HCT116 (cell line): ENCODE measurements at regions not wholly inside any gene's neighbourhood (a gene's known extent, or its start where the extent isn't known, plus 50 kb on each side); places are given as distances from the start of the nearest gene placed in this dataset.

Source experiments
- ATAC-seq: fragments of 200-7000 bp; cut with Tn5 transposase; 2 replicates; pipeline ENCODE4 v1.9.1; 2020; ENCODE audit warnings: mild to moderate bottlenecking, moderate library complexity
- BruUV-seq: library from RNA; stranded (reverse); fragments of 400-500 nt; replicated peaks from 2 replicates; lab custom pipeline; 2021; lab: Mats Ljungman, UMichigan
- CTCF ChIA-PET: fragments of 300-600 bp; sonication (Branson Sonifier 250); formaldehyde crosslinking; loops from one replicate; lab custom pipeline; 2021; ENCODE audit warnings: antibody characterized with exemption; lab: Charles Lee
- POLR2A ChIA-PET: fragments of 300-600, 350-600 bp; sonication (Branson Sonifier 250); formaldehyde crosslinking; loops from one replicate; lab custom pipeline; 2021; ENCODE audit warnings: antibody characterized with exemption; lab: Charles Lee
- RAD21 ChIA-PET, 2 experiments: fragments of 300-600 bp; sonication (Branson Sonifier 250); formaldehyde crosslinking; loops; one replicate each; lab custom pipeline; 2023; ENCODE audit warnings: low total read pairs in 2 of 2; ENCODE audit not compliant: uncharacterized antibody in 2 of 2, unreplicated experiment in 2 of 2, low non-redundant PET in 1 of 2; lab: Charles Lee
- DNase-seq: peaks from one replicate; pipeline ENCODE4 v3.0.0-alpha.2; 2010; ENCODE audit warnings: low read depth, low spot score
- H2AFZ ChIP-seq: fragments of 200-600 bp; shearing (Covaris generic), sonication (generic); 2 replicates; pipeline ENCODE4 v1.6.1; 2017; ENCODE audit warnings: low read depth, mixed run types, mixed read lengths, antibody characterized with exemption, low read length; ENCODE audit not compliant: poor library complexity, severe bottlenecking
- H3K27ac ChIP-seq: 2 replicates; pipeline ENCODE4 v1.5.1; 2012; ENCODE audit warnings: low read depth, low read length
- H3K27me3 ChIP-seq: fragments of 200-600 bp; sonication (generic); 2 replicates; pipeline ENCODE4 v1.6.1; 2016; ENCODE audit warnings: mixed run types, low read length, mixed read lengths; ENCODE audit not compliant: insufficient read depth
- H3K36me3 ChIP-seq, 2 experiments: fragments of 200-500 bp in 1 of 2; fragments of 200-600 bp in 1 of 2; sonication (Bioruptor generic) in 1 of 2; sonication (generic) in 1 of 2; 2 replicates each; pipeline versions ENCODE4 v1.5.1 to v1.6.1; 2014 to 2016; ENCODE audit warnings: low read length in 2 of 2, inconsistent platforms in 1 of 2, mixed read lengths in 1 of 2, mixed run types in 1 of 2; ENCODE audit not compliant: insufficient read depth in 2 of 2, control insufficient read depth in 1 of 2
- H3K4me1 ChIP-seq, 2 experiments: fragments of 200-600 bp in 1 of 2; sonication (generic) in 1 of 2; 2 replicates each; pipeline versions ENCODE4 v1.5.1 to v1.6.1; 2012 to 2017; ENCODE audit warnings: low read length in 2 of 2, inconsistent platforms in 1 of 2, mild to moderate bottlenecking in 1 of 2, mixed read lengths in 1 of 2, mixed run types in 1 of 2, moderate library complexity in 1 of 2; ENCODE audit not compliant: insufficient read depth in 2 of 2, control insufficient read depth in 1 of 2
- H3K4me2 ChIP-seq: fragments of 200-600 bp; sonication (generic); 2 replicates; pipeline ENCODE4 v1.6.1; 2017; ENCODE audit warnings: mixed run types, low read length, mixed read lengths
- H3K4me3 ChIP-seq, 2 experiments: fragments of 200-600 bp in 1 of 2; sonication (generic) in 1 of 2; replicated peaks in 1 of 2; 2 replicates each; pipeline ENCODE4 v1.5.1; 2011 to 2016; ENCODE audit warnings: low read length in 2 of 2, control low read depth in 1 of 2, low read depth in 1 of 2, mild to moderate bottlenecking in 1 of 2, mixed read lengths in 1 of 2, mixed run types in 1 of 2
- H3K79me2 ChIP-seq: fragments of 200-600 bp; sonication (generic); 2 replicates; pipeline ENCODE4 v1.6.1; 2017; ENCODE audit warnings: mild to moderate bottlenecking, mixed run types, low read length, moderate library complexity, mixed read lengths; ENCODE audit not compliant: insufficient read depth
- H3K9ac ChIP-seq: fragments of 200-600 bp; sonication (generic); 2 replicates; pipeline ENCODE4 v1.6.1; 2016; ENCODE audit warnings: low read length, mixed read lengths
- H3K9me2 ChIP-seq: fragments of 200-600 bp; sonication (generic), shearing (Covaris generic); 2 replicates; pipeline ENCODE4 v1.6.1; 2017; ENCODE audit warnings: mixed run types, mild to moderate bottlenecking, moderate library complexity; ENCODE audit not compliant: insufficient read depth
- H3K9me3 ChIP-seq, 2 experiments: fragments of 200-500 bp in 1 of 2; fragments of 200-600 bp in 1 of 2; sonication (Bioruptor generic) in 1 of 2; sonication (generic) in 1 of 2; 2 replicates each; pipeline ENCODE4 v1.6.1; 2014 to 2017; ENCODE audit warnings: low read length in 2 of 2, mixed read lengths in 2 of 2, inconsistent platforms in 1 of 2, low read depth in 1 of 2, mild to moderate bottlenecking in 1 of 2, mixed run types in 1 of 2, moderate library complexity in 1 of 2; ENCODE audit not compliant: control insufficient read depth in 1 of 2, insufficient read depth in 1 of 2
- H4K20me1 ChIP-seq: fragments of 200-600 bp; sonication (generic), shearing (Covaris generic); 2 replicates; pipeline ENCODE4 v1.6.1; 2017; ENCODE audit warnings: mixed run types, mild to moderate bottlenecking, moderate library complexity; ENCODE audit not compliant: insufficient read depth
- CEBPB ChIP-seq: IDR thresholded peaks from 2 replicates; pipeline ENCODE4 v1.6.1; 2012; ENCODE audit warnings: low read depth
- ELF1 ChIP-seq: IDR thresholded peaks from 2 replicates; pipeline ENCODE4 v1.6.1; 2012; ENCODE audit warnings: low read depth, borderline replicate concordance
- JUND ChIP-seq: IDR thresholded peaks from 2 replicates; pipeline ENCODE4 v1.6.1; 2012
- POLR2AphosphoS5 ChIP-seq: IDR thresholded peaks from 2 replicates; pipeline ENCODE4 v1.6.1; 2011; ENCODE audit warnings: mild to moderate bottlenecking, low read depth, low read length, moderate library complexity
- SIN3A ChIP-seq: IDR thresholded peaks from 2 replicates; pipeline ENCODE4 v1.6.1; 2012; ENCODE audit warnings: low read depth
- SP1 ChIP-seq: IDR thresholded peaks from 2 replicates; pipeline ENCODE4 v1.6.1; 2012; ENCODE audit warnings: low read depth
- ZFX ChIP-seq: fragments of 450-650 bp; IDR thresholded peaks from 2 replicates; pipeline ENCODE4 v1.6.1; 2017
- ZNF274 ChIP-seq: fragments of 200-500 bp; sonication (Bioruptor generic); IDR thresholded peaks from 2 replicates; pipeline ENCODE4 v1.6.1; 2014; ENCODE audit warnings: mild to moderate bottlenecking, low read depth, low read length, inconsistent platforms
- intact Hi-C: fragments of 100-400 bp; cut with micrococcal nuclease; formaldehyde crosslinking; loops from 2 replicates; pipeline ENCODE4 v1.10.0; 2022
- TF ChIP-seq, protein P1 (sequence below): IDR thresholded peaks from 2 replicates; pipeline ENCODE4 v1.6.1; 2012
- TF ChIP-seq, protein P2 (sequence below): IDR thresholded peaks from 2 replicates; pipeline ENCODE4 v1.6.1; 2011; ENCODE audit warnings: mild to moderate bottlenecking, low read length, moderate library complexity; ENCODE audit not compliant: insufficient replicate concordance; ENCODE audit errors: extremely low read depth
- TF ChIP-seq, protein P3 (sequence below): IDR thresholded peaks from 2 replicates; pipeline ENCODE4 v1.6.1; 2012

DNA sequence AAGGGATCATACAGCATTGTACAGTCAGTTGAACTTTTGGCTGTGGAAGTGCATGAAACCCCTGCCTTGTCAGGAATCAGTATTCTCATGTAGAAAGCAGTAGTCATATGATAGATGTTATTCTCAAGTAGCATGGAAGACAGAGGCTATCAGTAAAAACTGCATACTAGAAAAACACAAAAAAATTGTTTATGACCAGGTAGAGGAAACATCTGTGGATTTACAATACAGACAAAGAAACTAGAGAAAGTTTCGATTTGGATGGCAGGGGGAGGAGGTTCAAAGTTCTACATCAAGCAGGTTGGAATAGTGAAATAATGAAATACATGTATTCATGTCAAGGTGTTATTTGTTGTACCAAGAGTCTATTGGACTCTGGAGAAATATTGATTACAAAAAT is 212.3 kb upstream of the DDI1 start:
- Histone ChIP-seq H3K9me2 (no peaks in the 10 kb centered on the region), H3K36me3 (no peaks in the 10 kb centered on the region), H3K4me2 (no peak overlapping the region), H3K9ac (no peak overlapping the region), H2AFZ (no peak overlapping the region), H4K20me1 (no peaks in the 10 kb centered on the region), H3K4me1 (no peaks in the 10 kb centered on the region), H3K79me2 (no peaks in the 10 kb centered on the region), H3K27me3 (no peaks in the 10 kb centered on the region), H3K4me3 (no peak overlapping the region), H3K27ac (no peak overlapping the region), H3K9me3 (no peaks in the 10 kb centered on the region)
- ChIA-PET CTCF (no interaction called here), POLR2A (no interaction called here), RAD21 (no interaction called here)
- intact Hi-C loops = no loop called here
- no peak for ATAC-seq
- DNase-seq = no peak
- BruUV-seq = no TSS peak
- TF ChIP-seq SIN3A = no peak
- TF ChIP-seq, protein P1, sequence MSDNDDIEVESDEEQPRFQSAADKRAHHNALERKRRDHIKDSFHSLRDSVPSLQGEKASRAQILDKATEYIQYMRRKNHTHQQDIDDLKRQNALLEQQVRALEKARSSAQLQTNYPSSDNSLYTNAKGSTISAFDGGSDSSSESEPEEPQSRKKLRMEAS = no peak
- TF ChIP-seq POLR2AphosphoS5 = no peak
- no peak for TF ChIP-seq ZNF274
- TF ChIP-seq, protein P2, sequence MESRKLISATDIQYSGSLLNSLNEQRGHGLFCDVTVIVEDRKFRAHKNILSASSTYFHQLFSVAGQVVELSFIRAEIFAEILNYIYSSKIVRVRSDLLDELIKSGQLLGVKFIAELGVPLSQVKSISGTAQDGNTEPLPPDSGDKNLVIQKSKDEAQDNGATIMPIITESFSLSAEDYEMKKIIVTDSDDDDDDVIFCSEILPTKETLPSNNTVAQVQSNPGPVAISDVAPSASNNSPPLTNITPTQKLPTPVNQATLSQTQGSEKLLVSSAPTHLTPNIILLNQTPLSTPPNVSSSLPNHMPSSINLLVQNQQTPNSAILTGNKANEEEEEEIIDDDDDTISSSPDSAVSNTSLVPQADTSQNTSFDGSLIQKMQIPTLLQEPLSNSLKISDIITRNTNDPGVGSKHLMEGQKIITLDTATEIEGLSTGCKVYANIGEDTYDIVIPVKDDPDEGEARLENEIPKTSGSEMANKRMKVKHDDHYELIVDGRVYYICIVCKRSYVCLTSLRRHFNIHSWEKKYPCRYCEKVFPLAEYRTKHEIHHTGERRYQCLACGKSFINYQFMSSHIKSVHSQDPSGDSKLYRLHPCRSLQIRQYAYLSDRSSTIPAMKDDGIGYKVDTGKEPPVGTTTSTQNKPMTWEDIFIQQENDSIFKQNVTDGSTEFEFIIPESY = no peak
- TF ChIP-seq ZFX = no peak

DNA sequence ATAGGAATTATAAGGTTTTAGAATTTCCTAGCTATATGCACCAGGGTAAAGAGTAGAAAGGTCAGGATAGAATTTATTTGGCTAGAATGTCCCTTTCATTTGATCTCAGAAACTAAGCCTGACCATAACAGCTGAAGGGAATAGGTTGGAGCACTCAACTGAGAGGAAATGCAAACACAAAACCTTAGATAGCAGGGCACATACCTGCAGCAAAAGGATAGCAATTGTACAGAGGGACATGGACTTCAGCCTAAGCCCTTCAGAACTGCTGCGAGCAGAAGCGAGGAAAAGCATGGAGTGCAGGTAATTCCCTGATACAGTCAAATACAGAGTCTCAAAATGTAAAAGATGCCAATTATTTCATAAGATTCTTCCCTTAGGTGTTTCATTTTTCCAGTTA is 211.0 kb upstream of the DDI1 start:
- BruUV-seq = no TSS peak
- no peaks in the 10 kb centered on the region for H3K4me1 ChIP-seq
- intact Hi-C loops = no loop called here

More for the DNA sequence above, 211.0 kb upstream of the DDI1 start:
- no peaks in the 10 kb centered on the region for H3K9me2 ChIP-seq
- ChIA-PET CTCF (no interaction called here), RAD21 (no interaction called here)
- ATAC-seq (no peak), DNase-seq (no peak)
- H2AFZ ChIP-seq = no peak overlapping the region
- H4K20me1 ChIP-seq = no peaks in the 10 kb centered on the region
- H3K4me2 ChIP-seq = no peak overlapping the region
- no peaks in the 10 kb centered on the region for H3K79me2 ChIP-seq
- no peaks in the 10 kb centered on the region for H3K9me3 ChIP-seq
- H3K27me3 ChIP-seq = no peaks in the 10 kb centered on the region
- no peak overlapping the region for H3K9ac ChIP-seq
- TF ChIP-seq, protein P3, sequence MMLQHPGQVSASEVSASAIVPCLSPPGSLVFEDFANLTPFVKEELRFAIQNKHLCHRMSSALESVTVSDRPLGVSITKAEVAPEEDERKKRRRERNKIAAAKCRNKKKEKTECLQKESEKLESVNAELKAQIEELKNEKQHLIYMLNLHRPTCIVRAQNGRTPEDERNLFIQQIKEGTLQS = no peak
- TF ChIP-seq SP1 (no peak), JUND (no peak), ELF1 (no peak), CEBPB (no peak)
- TF ChIP-seq, all 23 proteins: peak for 0
- Histone ChIP-seq H3K36me3 (no peaks in the 10 kb centered on the region), H3K27ac (no peak overlapping the region), H3K4me3 (no peak overlapping the region)
- POLR2A ChIA-PET = no interaction called here
